Activated CD4-positive, CD25-positive, alpha-beta regulatory T cell treated with anti-CD3 and anti-CD28 coated beads, Interleukin-2, amount 50 U/mL, for 16 hours (primary cell): ENCODE measurements at regions not wholly inside any gene's neighbourhood (a gene's known extent, or its start where the extent isn't known, plus 50 kb on each side); places are given as distances from the start of the nearest gene placed in this dataset.

ENCODE experiments used
- DNase-seq: peaks from one replicate; pipeline ENCODE4 v3.0.0-alpha.2; 2020; ENCODE audit warnings: low read depth, low spot score

DNA sequence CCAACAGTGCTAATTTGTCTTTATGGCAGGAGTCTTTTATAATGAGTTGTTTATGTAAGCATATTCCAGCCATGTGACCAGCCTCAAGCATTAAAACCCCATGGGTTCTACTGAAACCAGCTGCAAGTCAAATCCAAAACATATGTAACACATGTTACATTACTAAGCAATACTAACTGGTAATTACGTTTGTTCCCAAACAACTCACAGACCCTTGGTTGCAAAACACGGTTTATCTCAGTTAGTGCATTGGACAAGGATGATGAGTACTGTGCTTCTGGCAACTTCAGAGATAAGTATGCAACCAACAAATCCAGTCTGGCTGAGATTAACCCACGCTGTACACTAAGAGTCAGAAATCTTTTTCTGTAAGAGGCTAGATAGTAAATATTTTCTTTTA, 110.1 kb upstream of the FAR2 start:
- no peak for DNase-seq

DNA sequence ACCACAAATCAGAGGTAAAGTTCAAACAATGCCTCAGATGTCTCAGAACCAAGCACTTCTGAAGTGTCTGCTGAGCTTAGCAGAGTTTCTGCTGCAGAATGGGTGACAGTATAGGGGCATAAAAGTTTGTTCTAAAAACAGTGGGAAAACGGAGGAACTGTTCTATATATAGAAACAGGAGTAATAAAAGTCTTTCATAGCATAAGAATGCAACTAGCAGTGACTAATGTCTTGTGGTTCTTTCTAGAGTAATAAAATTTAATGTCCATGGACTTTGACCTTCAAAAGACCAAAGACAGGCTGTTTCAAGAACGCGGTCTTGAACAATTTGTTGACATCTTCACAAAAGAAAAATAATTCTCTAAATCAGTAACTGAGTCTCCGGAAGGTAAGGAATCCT, 107.5 kb upstream of the FAR2 start:
- no peak for DNase-seq

DNA sequence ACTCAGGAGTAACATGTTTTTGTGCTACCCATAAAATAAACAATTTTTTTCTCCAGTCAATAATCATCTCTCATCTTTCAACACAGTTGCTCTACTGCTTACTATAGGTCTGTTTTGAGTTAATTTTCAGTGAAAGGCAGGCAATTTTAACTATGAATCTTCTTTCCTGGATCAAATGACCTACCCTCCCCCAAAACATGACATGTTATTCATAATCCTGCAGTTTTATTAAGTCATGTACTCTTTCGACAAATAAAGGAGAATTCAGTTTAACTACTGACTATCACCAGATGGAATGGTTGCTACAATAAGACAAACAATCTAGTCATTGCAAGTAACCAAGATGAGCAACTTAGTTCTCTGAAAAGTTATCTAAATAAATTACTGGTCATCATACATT, 106.0 kb upstream of the FAR2 start:
- DNase-seq, result no peak

DNA sequence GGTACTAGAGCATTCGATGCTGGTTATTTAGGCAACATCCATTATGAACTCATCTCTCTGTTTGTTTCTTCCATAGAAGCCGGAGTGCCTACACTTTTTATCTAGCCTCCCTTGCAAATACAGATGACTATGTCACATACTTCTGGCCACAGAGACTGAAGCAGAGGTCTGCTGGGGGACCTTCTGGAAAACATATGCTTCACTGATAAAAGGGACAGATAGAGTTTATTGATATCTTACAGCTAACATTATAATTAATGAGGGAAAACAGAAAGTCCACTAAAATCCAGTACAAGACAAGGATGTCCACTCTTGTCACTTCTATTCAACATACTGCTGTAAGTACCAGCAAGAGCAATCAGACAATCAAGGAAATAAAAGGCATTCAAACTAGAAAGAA, 104.3 kb upstream of the FAR2 start:
- no peak for DNase-seq

DNA sequence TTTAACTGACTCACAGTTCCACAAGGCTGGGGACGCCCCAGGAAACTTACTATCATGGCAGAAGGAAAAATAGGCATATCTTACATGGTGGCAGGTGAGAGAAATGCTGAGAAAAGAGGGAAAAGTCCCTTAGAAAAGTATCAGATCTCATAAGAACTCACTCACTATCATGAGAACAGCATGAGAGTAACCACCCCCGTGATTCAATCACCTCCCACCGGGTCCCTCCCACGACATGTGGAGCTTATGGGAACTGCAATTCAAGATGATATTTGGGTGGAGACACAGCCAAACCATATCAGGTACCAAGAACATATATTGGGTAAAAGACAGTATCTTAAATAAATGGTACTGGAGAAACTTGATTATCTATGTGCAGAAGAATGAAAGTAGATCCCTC, 100.3 kb upstream of the FAR2 start:
- no peak for DNase-seq

DNA sequence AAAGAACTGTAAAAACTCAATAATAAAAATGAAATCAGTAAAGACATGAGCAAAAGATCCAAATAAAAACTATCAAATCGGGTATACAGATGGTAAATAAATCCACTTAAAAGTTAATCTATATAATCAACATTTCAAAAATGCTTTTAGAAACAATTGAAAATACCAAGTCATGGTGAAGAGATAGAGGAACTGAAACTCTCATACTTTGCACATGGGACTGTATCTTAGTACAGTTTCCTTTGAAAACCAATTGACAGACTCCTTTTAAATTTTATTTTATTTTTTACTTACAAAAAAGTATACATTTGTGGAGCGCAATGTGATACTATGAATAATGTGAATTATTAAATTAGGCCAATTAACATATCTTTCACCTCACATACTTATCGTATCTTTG, 98.6 kb upstream of the FAR2 start:
- no peak for DNase-seq

DNA sequence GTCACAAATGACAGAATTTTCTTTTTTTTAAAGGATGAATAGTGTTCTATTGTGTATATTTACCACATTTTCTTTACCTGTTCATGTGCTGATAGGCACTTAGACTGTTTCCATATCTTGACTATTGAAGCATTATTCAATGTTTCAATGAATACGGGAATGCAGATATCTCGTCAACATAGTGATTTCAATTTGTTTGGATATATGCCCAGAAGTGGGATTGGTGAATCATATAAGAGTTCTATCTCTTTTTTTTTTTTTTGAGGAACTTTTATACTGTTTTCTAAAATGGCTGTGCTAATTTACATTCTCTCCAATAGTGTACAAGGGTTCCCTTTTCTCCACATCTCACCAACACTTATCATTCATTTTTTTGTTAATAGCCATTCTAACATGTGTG, 97.9 kb upstream of the FAR2 start:
- no peak for DNase-seq

DNA sequence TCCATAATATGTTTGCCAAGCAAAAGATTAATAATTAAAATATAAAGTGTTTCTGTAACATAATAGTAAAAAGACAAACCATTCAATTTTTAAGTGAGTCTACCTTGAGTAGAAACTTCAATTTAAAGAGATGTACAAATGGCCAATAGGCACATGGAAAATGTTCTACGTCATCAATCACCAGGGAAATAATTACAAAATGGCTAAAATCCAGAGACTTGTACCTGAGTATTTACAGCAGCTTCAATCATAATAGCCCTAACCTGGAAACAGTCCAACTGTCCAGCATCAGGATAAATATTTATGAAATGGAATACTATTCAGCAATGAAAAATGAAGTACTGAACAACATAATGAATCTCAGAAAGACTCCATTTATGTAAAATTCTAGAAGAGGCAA, 95.5 kb upstream of the FAR2 start:
- no peak for DNase-seq

DNA sequence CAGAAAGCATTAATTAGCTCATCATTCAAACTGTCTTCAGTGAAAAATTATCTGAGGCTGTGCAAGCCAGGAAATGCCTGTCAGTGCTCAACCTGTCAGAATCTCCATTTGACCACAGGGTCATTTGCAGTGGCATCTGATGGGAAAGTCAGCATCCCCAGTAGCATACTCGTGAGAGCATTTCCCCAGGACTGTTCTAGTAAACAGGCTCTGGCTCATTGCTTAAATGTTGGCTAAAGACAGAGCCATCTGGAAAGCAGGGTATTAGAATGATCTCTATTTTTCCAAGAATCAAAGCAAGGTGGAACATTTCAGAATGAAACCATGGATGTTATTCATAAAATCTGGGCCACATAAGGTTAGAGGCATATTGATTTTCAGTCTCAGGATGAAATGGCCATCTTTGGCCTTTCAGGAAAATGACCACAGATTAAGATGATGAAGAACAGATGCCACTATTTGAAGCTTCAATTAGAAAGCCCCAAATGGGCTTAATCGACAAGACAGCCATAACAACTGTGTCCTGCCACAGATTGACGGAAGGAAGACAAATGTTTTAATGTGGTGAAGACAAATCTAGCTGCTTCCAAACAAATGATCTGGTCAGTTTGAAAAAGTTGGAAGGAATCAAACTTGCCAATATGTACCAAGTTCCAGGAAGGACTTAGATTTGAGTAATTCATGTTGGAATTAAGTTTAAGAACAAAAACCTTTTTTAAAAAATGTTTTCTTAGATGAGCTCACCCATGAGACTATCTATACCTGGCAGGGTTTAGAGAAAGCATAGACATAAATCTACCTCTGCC, 94.0 kb upstream of the FAR2 start:
- DNase-seq, result no peak

DNA sequence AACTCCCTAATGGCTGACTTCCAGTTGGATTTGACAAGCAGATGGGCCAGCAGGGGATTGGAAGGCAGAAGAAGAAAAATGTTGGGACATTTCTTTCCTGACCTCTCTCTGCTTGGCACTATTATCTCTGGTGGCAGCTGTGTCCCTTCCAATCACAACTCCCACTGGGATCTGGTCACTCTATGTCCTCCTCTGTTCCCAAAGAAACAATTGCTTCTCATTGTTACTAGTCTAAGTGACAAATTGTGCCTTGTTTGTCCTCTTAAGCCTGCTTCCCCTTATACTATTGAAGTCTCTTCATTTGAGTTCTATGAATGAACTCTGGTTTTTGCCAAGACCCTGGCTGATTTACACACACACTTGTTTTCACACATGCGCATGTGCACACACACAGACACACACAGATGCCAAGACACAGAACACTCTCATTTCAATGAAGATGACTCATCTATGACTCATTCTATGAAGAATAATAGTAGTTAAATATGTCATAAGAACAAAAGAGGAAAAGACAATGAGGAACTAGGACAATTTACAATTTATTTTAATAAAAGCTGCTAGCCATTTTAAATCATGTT, 83.0 kb upstream of the FAR2 start:
- no peak for DNase-seq

DNA sequence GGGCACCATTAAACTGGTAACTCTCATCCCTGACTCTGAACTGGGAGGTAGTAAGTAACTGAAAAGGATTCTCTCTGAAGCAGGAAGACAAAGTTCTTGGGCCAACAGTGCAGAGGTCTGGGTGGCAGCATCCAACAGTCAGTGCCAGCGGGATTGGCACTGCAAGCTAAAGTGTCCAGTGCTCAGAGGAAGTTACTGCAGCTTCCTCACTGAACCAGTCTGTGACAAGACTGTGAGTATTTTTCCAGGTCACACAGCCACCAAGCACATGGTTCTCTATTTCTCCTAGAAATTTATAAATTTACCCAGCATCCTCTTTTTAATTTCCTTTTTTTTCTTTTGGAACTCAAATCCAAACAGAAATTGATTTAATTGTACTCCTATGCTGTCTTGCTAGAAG, 81.6 kb upstream of the FAR2 start:
- DNase-seq, result no peak

DNA sequence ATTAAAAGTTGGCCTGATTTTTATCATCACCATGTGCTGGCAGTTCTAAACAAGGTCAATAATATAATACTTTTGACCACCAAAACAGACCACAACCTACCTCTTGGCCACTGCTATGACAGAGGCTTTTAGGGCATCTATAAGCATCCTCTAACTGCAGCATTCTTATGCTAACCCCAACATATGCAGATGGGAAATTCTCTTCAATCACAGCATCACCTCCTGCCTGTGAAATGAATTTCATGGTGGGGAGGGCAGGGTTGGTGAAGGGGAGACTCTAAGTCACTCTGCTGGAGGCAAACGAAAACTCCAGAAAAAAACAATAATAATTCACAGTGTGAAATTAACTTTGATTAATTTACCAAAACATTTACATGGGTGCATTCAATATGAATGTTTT, 78.8 kb upstream of the FAR2 start:
- DNase-seq, result no peak

DNA sequence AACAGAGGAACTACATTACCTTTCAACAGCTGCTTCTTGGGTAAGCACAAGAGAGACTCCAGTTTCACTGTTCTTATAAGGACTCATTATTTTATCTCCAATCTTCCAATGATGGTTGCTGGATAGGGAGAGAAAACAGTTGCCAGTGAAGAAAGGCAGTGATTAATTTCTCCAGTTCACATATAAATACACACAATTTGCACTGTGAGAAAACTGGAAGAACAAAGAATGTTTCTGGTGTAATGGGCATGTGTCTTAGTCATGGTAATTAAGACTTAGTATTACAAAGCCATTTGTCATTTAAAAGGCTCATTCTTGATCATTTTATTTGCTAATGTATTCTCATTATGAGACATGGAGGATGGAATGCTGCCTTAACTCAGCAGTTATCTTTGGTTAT, 78.0 kb upstream of the FAR2 start:
- no peak for DNase-seq

DNA sequence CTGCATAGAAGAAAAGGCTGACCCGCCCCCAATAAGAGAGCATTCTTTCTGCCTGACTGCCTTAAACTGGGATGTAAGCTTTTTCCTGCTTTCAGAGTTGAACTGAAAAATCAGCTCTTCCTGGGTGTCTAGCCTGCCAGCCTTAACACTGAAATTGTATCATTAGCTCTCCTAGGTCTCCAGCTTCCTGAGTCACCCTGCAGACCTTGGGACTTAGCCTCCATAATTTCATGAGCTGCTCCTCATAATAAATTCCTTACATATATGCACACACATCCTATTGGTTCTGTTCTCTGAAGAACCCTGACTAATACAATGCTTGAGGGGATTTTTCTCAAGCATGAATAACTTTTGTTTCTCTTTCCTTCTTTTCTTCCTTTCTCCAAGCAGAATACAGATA, 76.4 kb upstream of the FAR2 start:
- no peak for DNase-seq

DNA sequence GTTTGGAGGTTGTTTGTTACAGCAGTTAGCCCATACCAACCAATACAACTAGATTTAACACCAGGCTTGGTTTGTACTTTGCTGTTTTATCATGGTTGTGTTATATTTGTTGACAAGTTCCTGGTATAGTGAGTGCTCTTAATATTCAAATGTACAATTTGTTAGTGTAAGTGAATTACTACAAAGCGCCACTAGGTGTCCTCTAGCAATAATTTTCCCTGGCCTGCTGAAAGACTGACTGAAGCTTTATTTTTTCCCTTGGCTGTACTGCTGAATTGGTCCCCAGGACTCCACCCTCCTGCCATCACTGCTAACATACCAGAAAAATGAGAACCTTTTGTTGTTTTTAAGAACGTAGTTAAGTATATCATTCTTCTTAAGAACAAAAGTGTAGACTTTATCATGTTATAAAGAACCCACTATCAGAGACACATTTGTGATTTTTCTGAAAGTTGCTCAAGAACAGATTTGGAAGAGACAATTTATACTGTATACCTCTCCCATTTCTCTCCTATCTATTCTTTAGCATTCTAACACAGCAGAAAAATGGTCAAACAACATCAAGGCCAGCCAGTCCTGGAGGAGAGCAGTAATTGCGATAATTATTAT, 75.3 kb upstream of the FAR2 start:
- peak; percentile 2 for DNase-seq

DNA sequence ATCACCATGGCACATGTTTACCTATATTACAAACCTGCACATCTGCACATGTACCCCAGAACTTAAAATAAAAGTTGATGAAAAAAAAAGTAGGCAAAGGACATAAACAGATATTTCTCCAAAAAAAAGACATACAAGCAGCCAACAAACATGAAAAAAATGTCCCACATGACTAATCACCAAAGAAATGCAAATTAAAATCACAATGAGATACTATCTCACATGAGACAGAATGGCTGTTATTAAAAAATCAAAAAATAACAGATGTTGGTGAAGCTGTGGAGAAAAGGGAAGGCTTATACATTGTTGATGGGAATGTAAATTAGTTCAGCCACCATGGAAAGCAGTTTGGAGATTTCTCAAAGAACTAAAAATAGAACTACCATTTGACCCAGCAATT, 68.0 kb upstream of the FAR2 start:
- no peak for DNase-seq

DNA sequence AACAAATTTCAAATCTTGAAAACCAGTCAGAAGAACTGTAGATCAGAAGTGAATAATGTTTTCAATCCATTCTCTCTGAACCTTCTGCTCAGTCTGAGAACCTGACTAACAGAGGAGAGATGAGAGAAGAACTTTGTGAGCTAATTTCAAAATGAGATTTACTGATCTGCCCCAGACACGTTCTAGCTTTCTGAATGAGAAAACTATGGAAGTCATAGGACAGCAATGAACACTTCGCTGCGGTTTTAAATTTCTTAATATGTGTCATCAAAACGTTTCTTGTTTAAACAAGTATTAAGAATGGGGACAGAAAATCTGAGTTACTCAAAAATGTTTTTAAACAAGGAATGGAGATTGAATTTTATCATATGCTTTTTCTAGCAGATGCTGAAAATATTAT, 66.6 kb upstream of the FAR2 start:
- no peak for DNase-seq

DNA sequence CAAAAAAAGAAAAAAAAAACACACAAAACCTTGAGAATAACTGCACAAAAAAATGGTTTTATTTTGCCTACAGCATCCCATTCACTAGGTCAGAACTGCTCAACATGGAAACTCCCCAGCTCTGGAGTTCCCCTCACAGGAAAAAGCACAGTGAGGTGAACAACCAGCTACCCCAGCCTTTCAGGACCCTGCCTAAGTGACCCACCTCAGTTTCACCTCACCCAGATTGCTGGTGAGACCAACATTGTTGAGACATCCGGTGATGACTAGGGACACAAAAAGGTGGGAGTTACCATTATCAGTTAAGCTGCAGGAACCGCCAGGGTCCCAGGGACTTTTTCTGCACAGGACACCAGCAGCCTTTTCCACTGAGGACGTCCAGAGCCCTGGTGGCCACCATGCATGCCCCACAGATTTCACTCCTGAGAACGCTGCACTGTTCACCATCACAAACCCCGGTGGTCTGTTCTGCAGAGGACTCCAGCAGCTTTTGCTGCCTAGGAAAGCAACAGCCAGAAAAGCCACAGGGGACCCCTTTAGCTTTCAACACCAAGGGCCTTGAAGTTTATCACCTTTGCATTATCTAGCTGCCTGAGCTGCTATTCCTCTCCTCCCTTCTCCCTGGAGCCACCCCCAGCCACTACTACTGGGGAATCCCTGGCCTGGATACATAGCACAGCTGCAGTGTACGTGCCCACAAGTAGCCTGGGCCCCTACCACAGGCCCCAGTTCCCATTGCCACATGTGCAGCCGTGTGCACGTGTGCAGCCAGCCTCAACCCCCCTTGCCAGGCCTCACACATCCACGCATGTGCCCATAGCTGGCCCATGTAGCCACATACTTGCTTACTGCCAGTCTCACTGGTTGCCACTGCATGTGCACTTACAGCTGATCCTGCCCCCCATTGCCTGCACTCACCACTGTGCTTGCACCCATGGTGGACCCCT, 62.5 kb upstream of the FAR2 start:
- DNase-seq, result no peak

DNA sequence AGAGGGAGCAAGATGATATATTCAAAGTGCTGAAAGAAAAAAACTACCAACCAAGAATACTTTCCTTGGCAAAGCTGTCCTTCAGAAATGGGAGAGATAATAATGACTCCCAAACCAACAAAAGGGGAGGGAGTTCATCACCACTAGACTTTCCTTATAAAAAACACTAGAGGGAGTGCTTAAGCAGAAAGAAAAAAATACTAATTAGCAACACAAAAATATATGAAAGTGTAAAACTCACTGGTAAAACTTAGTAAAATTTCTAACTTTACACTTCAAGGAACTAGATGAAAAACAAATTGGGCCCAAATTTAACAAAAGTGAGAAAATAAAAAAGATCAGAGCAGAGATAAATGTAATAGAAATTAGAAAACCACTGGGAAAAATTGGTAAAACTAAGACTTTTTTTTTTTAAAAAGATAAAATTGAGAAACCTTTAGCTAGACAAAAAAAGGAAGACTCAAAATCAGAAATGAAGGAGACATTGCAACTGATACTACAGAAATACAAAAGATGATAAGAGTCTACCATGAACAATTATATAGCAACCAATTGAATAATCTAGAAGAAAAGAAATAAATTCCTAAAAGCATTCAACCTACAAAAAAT, 60.4 kb upstream of the FAR2 start:
- DNase-seq, result no peak
